Activated T-cell treated with anti-CD3 and anti-CD28 coated beads, Interleukin-2, amount 50 U/mL, for 72 hours (primary cell): ENCODE measurements at regions not wholly inside any gene's neighbourhood (a gene's known extent, or its start where the extent isn't known, plus 50 kb on each side); places are given as distances from the start of the nearest gene placed in this dataset.

Source experiments
- ATAC-seq, 2 donors: fragments of 150-1000 bp; cut with Tn5 transposase; replicated peaks in 1 of 2; 2 replicates each; pipeline ENCODE4 v1.10.0; 2021; ENCODE audit warnings: moderate library complexity in 2 of 2, mild to moderate bottlenecking in 1 of 2
- DNase-seq, 2 donors: peaks; one replicate each; pipeline ENCODE4 v3.0.0; 2021 to 2022; ENCODE audit warnings: mixed read lengths in 1 of 2
- H3K27ac Mint-ChIP-seq: one replicate; pipeline ENCODE4 v1.8.0; 2022; ENCODE audit warnings: mild to moderate bottlenecking, moderate library complexity, mixed read lengths
- H3K27me3 Mint-ChIP-seq: one replicate; pipeline ENCODE4 v1.8.0; 2022; ENCODE audit warnings: low read depth, mixed read lengths
- H3K36me3 Mint-ChIP-seq, 2 donors: one replicate each; pipeline ENCODE4 v1.8.0; 2022; ENCODE audit warnings: mixed read lengths in 2 of 2, mild to moderate bottlenecking in 1 of 2; ENCODE audit not compliant: insufficient read depth in 2 of 2
- H3K4me1 Mint-ChIP-seq: one replicate; pipeline ENCODE4 v1.8.0; 2022; ENCODE audit warnings: low read depth, mixed read lengths
- H3K4me3 Mint-ChIP-seq, 2 donors: one replicate each; pipeline ENCODE4 v1.8.0; 2022; ENCODE audit warnings: mild to moderate bottlenecking in 2 of 2, mixed read lengths in 2 of 2, moderate library complexity in 2 of 2
- H3K9me3 Mint-ChIP-seq, 2 donors: one replicate each; pipeline ENCODE4 v1.8.0; 2022; ENCODE audit warnings: mixed read lengths in 2 of 2

DNA sequence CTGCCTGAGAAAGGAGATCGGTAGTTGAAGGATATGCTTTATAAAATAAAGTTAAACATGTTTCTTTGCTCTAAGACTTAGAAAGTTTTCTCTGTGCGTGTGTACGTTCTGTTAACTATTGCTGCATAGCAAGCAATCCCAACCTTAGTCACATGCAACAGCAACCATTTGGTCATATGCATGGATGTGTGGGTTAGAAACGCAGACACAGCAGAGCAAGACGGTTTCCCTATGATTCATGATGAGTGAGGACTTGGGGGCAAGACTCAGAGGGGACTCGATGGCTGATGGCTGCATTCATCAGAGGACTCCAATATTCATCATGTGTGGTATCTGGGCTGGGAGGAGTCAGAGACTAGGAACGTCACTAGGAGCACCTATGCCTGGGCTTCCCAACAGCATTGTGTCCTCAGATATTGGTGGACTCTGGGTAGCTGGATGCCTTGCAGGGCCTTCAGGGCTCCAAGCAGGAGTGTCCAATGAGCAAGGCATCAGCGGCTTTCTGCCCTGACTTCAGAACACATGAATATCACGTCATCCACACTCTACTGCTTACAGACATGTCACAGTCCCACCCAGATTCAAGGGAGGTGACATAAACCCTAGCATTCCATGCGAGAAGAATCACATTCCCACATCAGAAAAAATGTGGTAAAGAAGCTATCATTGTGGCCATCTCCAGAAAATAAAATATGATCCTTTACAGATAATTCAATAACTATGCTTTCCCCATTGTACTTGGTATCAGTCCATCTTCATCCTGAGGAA, 731.2 kb downstream of the TNS3 start:
- H3K36me3 Mint-ChIP-seq, result no peaks in the 10 kb centered on the region
- H3K27me3 Mint-ChIP-seq, result no peaks in the 10 kb centered on the region
- DNase-seq (no peak), ATAC-seq (no peak)
- peaks cover 0 to 4% of the 10 kb centered on the region in 2 donors for H3K9me3 Mint-ChIP-seq
- no peak overlapping the region for H3K27ac Mint-ChIP-seq
- no peak overlapping the region for H3K4me3 Mint-ChIP-seq
- no peaks in the 10 kb centered on the region for H3K4me1 Mint-ChIP-seq

DNA sequence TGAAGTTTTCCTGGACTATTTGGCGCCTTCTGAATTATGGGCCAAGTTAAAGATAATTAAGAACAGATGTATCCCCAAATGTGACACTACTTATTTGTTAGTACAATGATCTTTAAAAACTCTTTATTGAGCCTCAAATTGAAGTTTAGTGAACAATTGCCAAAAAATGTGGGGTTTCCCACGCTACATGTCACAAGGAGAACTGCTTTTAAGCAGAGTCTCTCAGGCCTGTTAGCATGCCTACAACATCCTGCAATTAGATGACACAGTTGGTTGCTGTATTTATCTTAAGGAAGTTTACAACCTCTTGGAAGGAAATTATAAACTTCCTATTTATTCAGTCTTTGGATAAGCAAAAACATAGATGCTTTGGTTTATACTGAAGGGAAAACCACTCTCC, 733.0 kb downstream of the TNS3 start:
- Mint-ChIP-seq H3K4me3 (no peak overlapping the region), H3K9me3 (peaks cover 0 to 7% of the 10 kb centered on the region in 2 donors), H3K27me3 (no peaks in the 10 kb centered on the region), H3K4me1 (no peaks in the 10 kb centered on the region), H3K27ac (no peak overlapping the region), H3K36me3 (no peaks in the 10 kb centered on the region)
- no peak for ATAC-seq
- no peak for DNase-seq

DNA sequence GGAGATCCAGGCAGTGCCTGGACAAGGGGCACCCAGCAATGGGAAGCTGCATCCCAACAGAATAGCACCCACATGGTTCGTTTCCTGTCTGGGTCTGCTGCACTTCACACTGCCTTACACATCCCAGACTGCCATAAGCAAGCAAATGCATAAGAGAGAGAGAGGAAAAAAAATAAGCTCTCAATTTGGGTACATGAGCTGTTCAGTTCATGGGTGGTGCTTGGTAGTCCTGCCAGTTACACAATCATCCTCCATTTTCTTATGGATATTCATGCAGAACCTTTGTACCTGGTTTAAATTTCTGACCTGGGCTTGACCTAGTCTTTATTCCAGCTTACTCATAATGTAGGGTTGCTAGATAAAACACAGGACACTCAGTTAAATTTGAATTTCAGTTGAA, 733.6 kb downstream of the TNS3 start:
- DNase-seq (no peak), ATAC-seq (no peak)
- no peak overlapping the region for H3K27ac Mint-ChIP-seq
- H3K4me3 Mint-ChIP-seq, result no peak overlapping the region
- H3K4me1 Mint-ChIP-seq, result no peaks in the 10 kb centered on the region
- H3K36me3 Mint-ChIP-seq, result no peaks in the 10 kb centered on the region
- H3K9me3 Mint-ChIP-seq, result peaks cover 0 to 7% of the 10 kb centered on the region in 2 donors
- H3K27me3 Mint-ChIP-seq, result no peaks in the 10 kb centered on the region

DNA sequence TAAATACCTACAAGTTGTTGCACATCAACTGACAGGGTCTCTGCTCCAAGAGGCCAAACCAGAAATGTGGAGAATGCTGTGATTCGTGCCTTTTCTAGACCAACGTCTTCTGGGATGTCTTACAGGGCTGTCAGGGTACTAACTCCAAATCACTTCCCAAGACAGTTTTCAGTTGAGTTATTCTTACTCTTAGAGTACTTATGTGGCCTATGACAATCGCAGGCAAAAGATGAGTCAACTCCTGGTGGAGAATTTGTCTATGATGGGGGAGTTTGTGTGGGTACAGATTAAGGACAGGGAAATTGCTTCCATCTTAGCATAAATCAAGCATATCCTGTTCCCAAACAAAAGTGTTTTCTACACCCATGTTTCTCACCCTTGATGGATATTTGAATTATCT, 734.8 kb downstream of the TNS3 start:
- ATAC-seq (no peak), DNase-seq (no peak)
- no peaks in the 10 kb centered on the region for H3K4me1 Mint-ChIP-seq
- H3K27me3 Mint-ChIP-seq, result no peaks in the 10 kb centered on the region
- H3K9me3 Mint-ChIP-seq, result peaks cover 0 to 4% of the 10 kb centered on the region in 2 donors
- H3K4me3 Mint-ChIP-seq, result no peak overlapping the region
- H3K36me3 Mint-ChIP-seq, result no peaks in the 10 kb centered on the region
- H3K27ac Mint-ChIP-seq, result no peak overlapping the region

DNA sequence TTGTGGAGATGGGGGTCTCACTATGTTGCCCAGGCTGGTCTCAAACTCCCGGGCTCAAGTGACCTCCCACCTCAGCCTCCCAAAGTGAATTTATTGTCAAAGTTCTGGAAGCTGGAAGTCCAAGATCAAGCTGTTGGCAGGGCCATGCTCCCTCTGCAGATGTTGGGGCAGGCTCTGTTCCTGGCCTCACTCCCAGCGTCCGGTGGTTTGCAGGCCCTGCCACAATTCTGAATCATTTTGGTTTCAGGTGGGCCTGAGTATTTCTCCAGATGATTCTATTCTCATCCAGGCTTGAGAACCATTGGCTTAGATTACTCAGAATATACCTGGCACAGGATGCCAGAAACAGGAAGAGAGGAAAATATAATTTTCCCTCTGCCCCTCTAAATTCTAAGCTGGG, 737.4 kb downstream of the TNS3 start:
- Mint-ChIP-seq H3K4me3 (no peak overlapping the region), H3K4me1 (no peaks in the 10 kb centered on the region), H3K27ac (no peak overlapping the region), H3K36me3 (no peaks in the 10 kb centered on the region), H3K27me3 (no peaks in the 10 kb centered on the region), H3K9me3 (peaks cover 0 to 4% of the 10 kb centered on the region in 2 donors)
- DNase-seq, result no peak
- ATAC-seq, result no peak

DNA sequence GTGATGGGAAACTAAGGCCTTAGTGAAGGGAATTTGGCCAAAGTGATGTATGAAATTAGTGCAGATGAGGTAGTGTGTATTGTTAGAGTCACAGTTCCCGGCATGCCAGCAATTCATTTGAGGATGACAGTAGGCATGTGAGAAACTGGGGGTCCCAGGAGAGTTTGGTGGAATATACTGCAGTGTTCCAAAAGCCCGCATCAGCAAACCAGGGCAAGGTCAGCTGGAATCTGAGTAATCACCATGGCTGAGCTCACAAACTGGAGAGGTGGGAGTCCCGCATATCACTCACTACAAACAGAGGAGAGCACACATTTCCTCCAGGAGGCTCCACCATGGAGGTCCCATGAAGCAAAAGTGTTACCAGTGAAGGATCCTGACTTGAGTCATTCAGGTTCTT, 740.7 kb downstream of the TNS3 start:
- no peak overlapping the region for H3K27ac Mint-ChIP-seq
- DNase-seq, result no peak
- H3K4me3 Mint-ChIP-seq, result no peak overlapping the region
- no peaks in the 10 kb centered on the region for H3K27me3 Mint-ChIP-seq
- no peaks in the 10 kb centered on the region for H3K36me3 Mint-ChIP-seq
- no peak for ATAC-seq
- peaks cover 0 to 3% of the 10 kb centered on the region in 2 donors for H3K9me3 Mint-ChIP-seq
- H3K4me1 Mint-ChIP-seq, result no peaks in the 10 kb centered on the region

DNA sequence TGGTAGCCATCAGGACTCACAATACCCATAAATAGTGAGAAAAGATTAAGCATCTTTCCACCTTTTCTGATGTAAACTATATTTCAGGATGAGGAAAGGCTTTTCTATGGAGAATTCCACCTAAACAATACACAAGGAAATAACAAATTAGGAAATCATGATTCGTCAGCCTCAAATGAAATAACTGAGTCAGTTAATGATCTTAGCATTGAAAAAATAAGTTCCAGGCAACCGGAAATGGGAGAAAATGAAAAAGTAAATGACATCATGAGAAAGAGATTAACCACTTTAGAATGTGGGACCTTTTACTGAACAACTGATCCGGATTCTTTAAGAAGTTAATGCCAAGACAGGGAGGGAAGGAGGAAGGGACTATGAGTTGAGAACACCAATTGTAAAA, 742.3 kb downstream of the TNS3 start:
- no peak for DNase-seq
- H3K9me3 Mint-ChIP-seq, result peaks cover 0 to 1% of the 10 kb centered on the region in 2 donors
- no peaks in the 10 kb centered on the region for H3K27me3 Mint-ChIP-seq
- ATAC-seq, result no peak
- no peak overlapping the region for H3K4me3 Mint-ChIP-seq
- H3K4me1 Mint-ChIP-seq, result no peaks in the 10 kb centered on the region
- H3K36me3 Mint-ChIP-seq, result no peaks in the 10 kb centered on the region
- no peak overlapping the region for H3K27ac Mint-ChIP-seq

DNA sequence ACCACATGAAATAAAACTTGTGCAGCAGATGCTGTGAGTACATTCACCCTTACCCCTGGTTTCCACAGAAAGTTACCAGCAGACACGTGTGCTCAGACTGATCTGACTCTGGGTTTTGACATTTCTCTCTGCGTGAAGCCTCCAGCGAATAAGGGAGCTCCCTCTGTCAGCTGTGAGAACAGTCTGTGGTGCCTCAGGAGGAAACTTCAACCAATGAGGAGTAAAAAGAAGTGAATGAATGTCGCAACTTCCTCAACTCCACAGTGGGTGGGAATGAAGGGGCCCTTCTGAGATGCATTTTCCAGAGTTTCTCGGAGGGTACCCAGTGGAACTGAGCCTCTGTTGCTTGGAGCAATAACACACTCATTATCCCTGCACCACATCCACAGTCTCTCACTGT, 743.4 kb downstream of the TNS3 start:
- no peaks in the 10 kb centered on the region for H3K27me3 Mint-ChIP-seq
- DNase-seq, result no peak
- H3K4me3 Mint-ChIP-seq, result no peak overlapping the region
- H3K36me3 Mint-ChIP-seq, result no peaks in the 10 kb centered on the region
- no peak overlapping the region for H3K27ac Mint-ChIP-seq
- ATAC-seq, result no peak
- H3K9me3 Mint-ChIP-seq, result peaks cover 0 to 5% of the 10 kb centered on the region in 2 donors
- no peaks in the 10 kb centered on the region for H3K4me1 Mint-ChIP-seq

DNA sequence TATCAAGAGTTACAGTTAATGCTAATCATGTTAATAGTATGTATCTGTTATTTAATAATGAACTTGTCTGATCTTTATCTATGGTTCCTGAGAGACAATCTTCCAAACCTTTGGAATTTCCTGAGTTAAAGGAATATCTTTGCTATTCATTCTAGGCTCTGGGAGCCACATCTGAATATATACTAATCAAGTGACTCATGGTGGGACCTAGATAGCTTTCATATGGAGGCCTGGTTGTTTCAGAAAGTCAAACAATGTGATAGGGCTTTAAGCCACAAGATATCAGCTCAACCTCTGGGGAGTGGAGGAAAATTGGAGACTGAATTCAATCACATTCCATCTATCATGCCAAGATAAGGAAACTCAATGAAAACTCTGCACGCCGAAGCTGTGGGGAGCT, 746.4 kb downstream of the TNS3 start:
- peaks cover 4 to 6% of the 10 kb centered on the region in 2 donors for H3K9me3 Mint-ChIP-seq
- DNase-seq (no peak), ATAC-seq (no peak)
- no peaks in the 10 kb centered on the region for H3K36me3 Mint-ChIP-seq
- H3K27ac Mint-ChIP-seq, result no peak overlapping the region
- H3K4me1 Mint-ChIP-seq, result no peaks in the 10 kb centered on the region
- no peaks in the 10 kb centered on the region for H3K27me3 Mint-ChIP-seq
- no peak overlapping the region for H3K4me3 Mint-ChIP-seq

DNA sequence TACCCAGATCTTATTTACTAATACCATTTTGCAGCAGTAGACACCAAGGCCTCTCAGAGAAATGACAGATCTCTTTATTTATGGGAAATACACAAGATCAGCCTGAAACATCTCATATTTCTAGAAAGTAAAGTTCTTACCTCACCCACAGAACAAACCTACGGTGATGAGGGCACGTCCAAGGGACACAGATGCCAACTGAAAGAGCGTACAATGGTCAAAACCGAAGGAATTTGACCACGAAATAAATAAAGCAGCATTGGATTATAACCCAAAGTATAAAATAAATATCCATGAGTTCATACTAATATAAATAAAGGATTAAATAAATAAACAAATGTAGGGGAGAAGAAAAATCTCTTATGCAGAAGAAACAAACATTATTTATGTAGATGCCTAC, 747.0 kb downstream of the TNS3 start:
- ATAC-seq (no peak), DNase-seq (no peak)
- Mint-ChIP-seq H3K27me3 (no peaks in the 10 kb centered on the region), H3K9me3 (peaks cover 6 to 9% of the 10 kb centered on the region in 2 donors), H3K27ac (no peak overlapping the region), H3K4me3 (no peak overlapping the region), H3K36me3 (no peaks in the 10 kb centered on the region), H3K4me1 (no peaks in the 10 kb centered on the region)

DNA sequence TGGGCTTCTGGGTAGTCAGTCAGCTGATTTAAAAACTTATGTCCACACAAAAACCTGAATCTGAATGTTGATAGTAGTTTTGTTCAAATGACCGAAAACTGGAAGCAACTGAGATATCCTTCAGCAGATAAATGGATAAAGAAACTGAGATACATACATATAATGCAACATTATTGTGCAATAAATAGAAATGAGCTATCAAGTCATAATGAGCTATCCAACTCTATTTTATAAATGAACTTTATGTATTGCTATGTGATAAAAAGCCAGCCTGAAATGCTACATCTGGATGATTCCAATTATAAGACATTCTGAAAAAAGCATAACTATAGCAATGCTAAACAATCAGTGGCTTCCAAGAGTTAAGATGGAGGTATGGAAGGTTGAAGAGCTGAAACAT, 748.7 kb downstream of the TNS3 start:
- Mint-ChIP-seq H3K4me3 (no peak overlapping the region), H3K36me3 (no peaks in the 10 kb centered on the region), H3K4me1 (no peaks in the 10 kb centered on the region)

DNA sequence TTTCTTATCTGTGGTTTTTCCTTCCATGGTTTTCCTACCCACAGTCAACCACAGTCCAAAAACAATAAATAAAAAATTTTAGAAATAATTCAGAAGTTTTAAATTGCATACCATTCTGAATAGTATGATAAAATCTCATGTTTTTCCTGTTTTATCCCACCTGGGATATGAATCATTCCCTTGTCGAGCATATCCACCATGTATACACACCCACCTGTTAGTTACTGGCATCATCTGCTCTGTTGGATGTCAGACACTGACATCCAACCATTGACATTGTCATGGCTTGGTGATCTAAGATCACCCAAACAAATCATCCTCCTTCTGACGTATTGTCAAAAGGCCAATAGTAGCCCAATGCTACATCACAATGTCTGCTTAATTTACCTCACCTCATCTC, 749.8 kb downstream of the TNS3 start:
- DNase-seq (no peak), ATAC-seq (no peak)
- Mint-ChIP-seq H3K4me1 (no peaks in the 10 kb centered on the region), H3K27ac (no peak overlapping the region), H3K36me3 (no peaks in the 10 kb centered on the region), H3K4me3 (no peak overlapping the region), H3K9me3 (peaks cover 6 to 11% of the 10 kb centered on the region in 2 donors), H3K27me3 (no peaks in the 10 kb centered on the region)

More for the DNA sequence above, 748.7 kb downstream of the TNS3 start:
- ATAC-seq (no peak), DNase-seq (no peak)
- peaks cover 6 to 11% of the 10 kb centered on the region in 2 donors for H3K9me3 Mint-ChIP-seq
- no peak overlapping the region for H3K27ac Mint-ChIP-seq
- H3K27me3 Mint-ChIP-seq, result no peaks in the 10 kb centered on the region

DNA sequence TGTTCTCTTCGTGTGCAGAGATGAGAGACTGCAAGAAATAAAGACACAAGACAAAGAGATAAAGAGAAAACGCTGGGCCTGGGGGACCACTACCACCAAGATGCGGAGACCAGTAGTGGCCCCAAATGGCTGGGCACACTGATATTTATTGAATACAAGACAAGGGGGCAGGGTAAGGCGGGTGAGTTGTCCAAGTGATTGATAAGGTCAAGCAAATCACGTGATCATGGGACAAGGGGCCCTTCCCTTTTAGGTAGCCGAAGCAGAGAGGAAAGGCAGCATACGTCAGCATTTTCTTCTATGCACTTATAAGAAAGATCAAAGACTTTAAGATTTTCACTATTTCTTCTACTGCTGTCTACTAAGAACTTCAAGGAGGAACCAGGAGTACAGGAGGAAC, 762.1 kb downstream of the TNS3 start:
- H3K27me3 Mint-ChIP-seq, result no peaks in the 10 kb centered on the region
- ATAC-seq, result no peak
- no peak overlapping the region for H3K27ac Mint-ChIP-seq

More for the DNA sequence above, 762.1 kb downstream of the TNS3 start:
- Mint-ChIP-seq H3K4me3 (no peak overlapping the region), H3K4me1 (no peaks in the 10 kb centered on the region), H3K36me3 (peaks cover 0 to 2% of the 10 kb centered on the region in 2 donors), H3K9me3 (peaks cover 0 to 7% of the 10 kb centered on the region in 2 donors)
- DNase-seq, result no peak
